Skin of body (tissue), 1 donor: ENCODE measurements at regions not wholly inside any gene's neighbourhood (a gene's known extent, or its start where the extent isn't known, plus 50 kb on each side); places are given as distances from the start of the nearest gene placed in this dataset.

Source experiments
- DNase-seq: peaks from one replicate; lab custom pipeline; 2025; lab: John Stamatoyannopoulos, UW

- no peak for DNase-seq
Observed at GRCh38 chr2:155176345-155176744, 477.9 kb downstream of the KCNJ3 start.

- no peak for DNase-seq
Observed at GRCh38 chr2:155169317-155169716, 470.8 kb downstream of the KCNJ3 start.

DNA sequence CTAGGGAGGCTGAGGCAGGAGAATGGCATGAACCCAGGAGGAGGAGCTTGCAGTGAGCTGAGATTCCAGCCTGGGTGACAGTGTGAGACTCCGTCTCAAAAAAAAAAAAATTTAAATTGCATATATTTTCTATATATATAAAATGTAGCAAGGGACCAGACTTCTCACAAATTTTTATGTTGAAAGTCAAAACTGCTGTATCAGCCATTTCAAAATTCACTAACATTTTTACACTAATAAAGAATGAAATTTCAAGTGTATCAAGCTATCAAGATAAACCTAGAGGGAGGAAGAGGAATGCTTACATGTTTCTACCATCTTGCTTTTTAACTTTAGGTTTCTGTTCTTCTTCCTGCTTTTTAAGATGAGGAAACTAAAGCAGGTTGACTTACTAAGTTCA is 464.0 kb downstream of the KCNJ3 start:
- DNase-seq = no peak

DNA sequence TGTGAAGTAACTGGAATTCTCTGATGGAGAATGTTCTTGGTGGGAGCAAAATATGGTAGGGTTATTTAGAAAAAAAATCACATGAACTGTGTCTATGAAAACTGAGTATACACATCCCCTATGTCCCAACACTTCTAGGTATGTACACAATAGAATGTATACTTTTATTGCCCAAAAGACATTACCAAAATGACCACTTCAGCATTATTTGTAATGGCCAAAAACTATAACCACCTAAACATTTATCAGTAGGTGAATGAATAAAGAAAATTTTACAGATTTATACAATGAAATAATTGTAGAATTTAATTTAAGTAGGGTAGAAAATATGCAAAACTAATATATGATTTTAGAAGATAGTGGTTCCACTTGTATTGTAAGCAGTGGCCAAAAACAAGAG is 462.8 kb downstream of the KCNJ3 start:
- no peak for DNase-seq

GRCh38 chr2:155157711-155158110 is 459.2 kb downstream of the KCNJ3 start:
- no peak for DNase-seq

DNA sequence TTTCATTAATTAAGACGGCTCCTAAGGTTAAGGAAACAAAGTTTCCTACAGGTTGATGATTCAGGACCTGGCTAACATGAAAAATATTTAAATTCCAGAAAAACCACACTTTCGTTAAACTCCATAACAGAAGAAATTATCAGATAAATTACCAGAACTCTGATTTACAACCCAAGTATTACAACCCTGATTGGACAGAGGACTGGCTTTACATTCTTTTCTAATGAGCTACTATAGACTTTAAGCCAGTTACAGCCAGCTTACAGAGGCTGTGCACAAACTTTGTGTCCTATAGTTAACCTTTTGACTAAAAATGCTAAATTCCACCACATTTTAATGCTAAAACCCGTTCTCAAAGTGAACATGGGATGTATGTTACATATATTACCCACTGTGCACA is 458.6 kb downstream of the KCNJ3 start:
- DNase-seq = no peak

DNA sequence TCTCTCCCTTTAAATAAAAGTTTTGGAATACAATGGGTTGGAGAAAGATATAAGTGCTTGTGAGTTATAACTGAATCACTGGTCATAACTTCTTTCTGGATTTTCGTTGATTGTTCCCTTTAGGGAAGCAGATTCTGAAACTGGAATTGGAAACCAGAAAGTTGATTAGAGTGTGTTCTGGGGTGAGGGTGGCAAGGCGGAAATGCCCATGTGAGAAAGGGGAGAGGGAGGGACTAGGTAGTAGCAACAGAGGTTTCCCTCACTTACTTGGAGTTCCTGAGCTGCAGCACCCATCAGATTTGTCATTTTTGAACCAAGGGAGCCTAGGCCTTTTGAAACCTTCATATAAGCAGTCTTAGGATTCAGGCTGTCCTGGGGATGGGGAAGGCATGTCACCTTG is 453.4 kb downstream of the KCNJ3 start:
- no peak for DNase-seq

GRCh38 chr2:155151472-155151871 is 453.0 kb downstream of the KCNJ3 start:
- no peak for DNase-seq

DNA sequence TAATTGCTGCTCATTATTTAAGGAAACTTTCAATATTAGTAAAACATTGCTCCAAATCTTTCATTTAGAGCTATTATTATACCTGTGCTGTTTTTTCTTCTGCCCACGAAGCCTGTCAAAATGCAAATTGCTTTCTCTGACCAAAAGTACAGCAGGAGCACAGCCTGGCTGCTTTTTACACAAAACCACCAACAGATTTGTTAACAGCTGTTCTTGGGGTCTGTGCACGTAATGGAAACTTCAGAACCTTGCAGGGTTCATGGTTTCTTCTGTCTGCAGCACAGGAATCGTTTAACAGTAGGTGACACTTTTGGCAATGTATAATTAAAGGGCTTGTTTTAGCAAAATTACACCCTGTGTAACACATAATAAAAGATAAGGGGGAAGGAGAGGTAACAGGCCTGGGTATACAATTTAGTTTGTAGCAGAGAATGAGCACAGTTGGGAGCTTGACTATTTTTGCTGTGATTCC is 447.3 kb downstream of the KCNJ3 start:
- no peak for DNase-seq

DNA sequence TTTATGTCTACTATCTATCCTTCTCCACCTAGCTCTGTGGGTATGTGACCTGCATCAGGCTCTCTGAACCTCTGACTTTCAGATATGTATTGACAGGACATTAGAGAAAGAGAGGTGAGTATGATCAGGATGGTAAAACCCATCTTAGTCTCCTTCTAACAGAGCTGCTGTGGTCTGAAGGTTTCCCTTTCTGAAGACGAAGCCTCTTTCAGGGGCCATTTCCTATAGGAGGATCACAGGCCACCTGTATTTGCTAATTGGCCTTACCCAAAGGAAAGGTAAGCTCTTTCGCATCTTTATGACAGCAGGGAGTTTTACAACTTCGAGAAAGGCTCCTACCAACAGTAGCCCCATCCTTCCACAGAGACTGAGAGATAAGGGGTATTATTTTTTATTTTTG is 442.9 kb downstream of the KCNJ3 start:
- no peak for DNase-seq

DNA sequence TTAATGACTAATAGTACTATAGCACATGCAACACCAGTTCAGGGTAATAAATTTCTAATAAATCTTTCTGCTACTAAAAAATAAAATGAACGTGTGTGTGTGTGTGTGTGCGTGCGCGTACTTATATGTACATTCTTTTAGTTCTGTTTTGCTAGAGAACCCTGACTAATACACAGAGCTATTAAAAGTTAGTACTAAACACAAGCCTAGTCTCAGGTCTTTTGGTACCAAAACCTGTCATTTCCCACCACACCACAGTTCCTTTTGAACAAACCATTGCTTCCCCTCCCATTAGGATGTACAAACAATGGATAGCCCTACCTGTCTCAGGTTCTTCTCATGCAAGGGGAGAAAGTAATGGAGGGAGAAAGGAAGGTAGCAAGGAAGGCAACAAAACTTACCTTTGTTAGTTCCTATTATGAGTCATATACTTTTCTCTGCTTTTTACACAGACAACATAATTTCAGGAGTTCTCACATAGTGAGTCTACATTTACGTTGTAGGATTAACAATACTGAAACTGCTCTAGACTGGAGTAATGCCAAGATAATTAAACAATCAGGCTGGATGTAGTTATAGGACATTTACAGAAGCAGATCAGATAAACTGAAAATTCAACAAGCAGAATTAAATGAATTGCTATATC is 427.2 kb downstream of the KCNJ3 start:
- no peak for DNase-seq

GRCh38 chr2:155115846-155116245 is 417.4 kb downstream of the KCNJ3 start:
- no peak for DNase-seq

GRCh38 chr2:155111070-155111469 is 412.6 kb downstream of the KCNJ3 start:
- DNase-seq = no peak

- no peak for DNase-seq
Observed at GRCh38 chr2:155109527-155109926, 411.0 kb downstream of the KCNJ3 start.

- DNase-seq = no peak
Observed at GRCh38 chr2:155100261-155100660, 401.8 kb downstream of the KCNJ3 start.

DNA sequence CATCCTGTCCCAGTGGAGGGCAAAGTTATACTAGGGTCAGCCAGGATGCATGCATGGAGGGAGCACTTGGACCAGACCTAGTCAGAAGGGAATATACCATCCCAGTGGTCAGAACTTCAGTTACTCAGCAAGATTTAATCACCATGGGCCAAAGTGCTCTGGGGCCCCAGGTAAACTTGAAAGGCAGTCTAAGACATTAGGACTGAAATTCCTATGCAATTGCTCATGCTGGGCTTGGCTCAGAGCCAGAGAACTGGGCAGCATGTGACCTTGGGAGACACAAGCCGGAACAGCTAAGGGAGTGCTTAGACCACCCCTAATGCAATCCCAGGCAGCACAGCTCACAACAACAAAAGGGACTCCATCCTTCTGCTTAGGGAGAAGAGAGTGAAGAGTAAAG is 401.3 kb downstream of the KCNJ3 start:
- no peak for DNase-seq

GRCh38 chr2:155095613-155096012 is 397.1 kb downstream of the KCNJ3 start:
- DNase-seq = no peak

- no peak for DNase-seq
Observed at GRCh38 chr2:155080373-155080772, 381.9 kb downstream of the KCNJ3 start.

- DNase-seq = no peak
Observed at GRCh38 chr2:155070489-155070888, 372.0 kb downstream of the KCNJ3 start.

DNA sequence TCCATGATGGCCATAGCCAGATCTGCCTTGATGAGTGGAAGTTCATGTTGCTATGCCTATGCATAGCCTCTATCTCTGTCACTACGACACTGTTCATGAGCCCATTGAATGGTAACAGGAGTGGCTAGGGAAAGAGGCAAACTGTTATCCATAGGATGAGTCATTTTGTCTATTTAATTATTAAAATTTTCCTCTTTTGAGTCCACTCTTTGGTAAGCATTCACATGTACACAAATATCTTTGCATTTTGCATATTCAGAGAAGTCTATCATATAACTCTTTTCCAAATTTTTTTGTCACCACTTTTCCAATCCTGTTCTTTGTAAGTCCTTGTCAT is 364.4 kb downstream of the KCNJ3 start:
- DNase-seq = no peak

GRCh38 chr2:155062250-155062921 is 363.9 kb downstream of the KCNJ3 start:
- DNase-seq = no peak

DNA sequence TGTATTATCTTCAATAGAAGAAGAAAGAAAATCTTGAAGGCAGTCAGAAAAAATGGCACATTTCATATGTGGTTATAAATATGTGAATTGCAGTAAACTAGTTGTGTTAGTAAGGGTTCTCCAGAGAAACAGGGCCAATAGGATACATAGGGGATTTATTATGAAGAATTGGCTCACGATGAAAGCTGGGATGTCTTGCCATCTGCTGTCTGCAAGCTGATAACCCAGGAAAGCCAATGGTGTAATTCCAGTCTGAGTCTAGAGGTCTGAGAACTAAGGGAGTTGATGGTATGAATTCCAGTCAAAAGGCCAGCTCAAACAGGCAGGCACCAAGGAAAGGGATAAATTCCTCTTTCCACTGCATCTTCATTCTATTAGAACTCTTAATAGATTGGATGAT is 362.4 kb downstream of the KCNJ3 start:
- DNase-seq = no peak

- DNase-seq = no peak
Observed at GRCh38 chr2:155054712-155055111, 356.2 kb downstream of the KCNJ3 start.

DNA sequence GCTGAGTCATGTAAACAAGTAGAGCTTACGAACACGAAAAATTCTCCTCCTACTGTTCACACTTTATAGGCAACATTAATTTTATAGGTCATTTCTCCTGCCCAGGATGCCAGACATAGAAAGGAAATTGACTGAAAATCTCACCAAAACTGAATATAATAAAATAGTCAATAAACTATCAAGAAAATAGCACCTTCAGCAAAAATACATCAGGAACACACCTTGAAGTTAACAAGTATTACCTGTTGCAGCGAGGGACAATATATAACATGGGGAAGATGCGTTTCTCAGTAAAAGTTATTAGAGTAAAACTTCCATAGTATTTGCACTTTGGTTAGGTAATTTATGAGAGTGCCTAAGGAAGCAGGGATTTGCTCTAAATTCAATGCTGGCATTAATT is 344.6 kb downstream of the KCNJ3 start:
- no peak for DNase-seq
